ENCODE measurements at regions not wholly inside any gene's neighbourhood (a gene's known extent, or its start where the extent isn't known, plus 50 kb on each side); places are given as distances from the start of the nearest gene placed in this dataset.

GRCh38 chr3:176568189-176568588 lies 629.1 kb downstream of the TBL1XR1 start:
- Histone ChIP-seq H3K36me3 (replicated peaks) (no peaks in the 10 kb centered on the region), H3K27me3 (replicated peaks) (no peaks in the 10 kb centered on the region), H3K27ac (no peak overlapping the region), H3K4me3 (ENCODE audit: low read depth, low read length) (no peak overlapping the region)
- TF ChIP-seq CTCF (IDR thresholded peaks at IDR 0.05; ENCODE audit: low read depth, low read length, missing control alignments): no peak
- no peak for DNase-seq
- in situ Hi-C loops (cut with HindIII; ENCODE audit: low pct_ligation_motif_present, low sequenced_read_pairs): no loop called here

GRCh38 chr3:176566757-176567156 lies 630.5 kb downstream of the TBL1XR1 start:
- Histone ChIP-seq H3K27ac (no peak overlapping the region), H3K36me3 (replicated peaks) (no peaks in the 10 kb centered on the region), H3K4me3 (ENCODE audit: low read depth, low read length) (no peak overlapping the region), H3K27me3 (replicated peaks) (no peaks in the 10 kb centered on the region)
- in situ Hi-C loops (cut with HindIII; ENCODE audit: low pct_ligation_motif_present, low sequenced_read_pairs): no loop called here
- TF ChIP-seq CTCF (IDR thresholded peaks at IDR 0.05; ENCODE audit: low read depth, low read length, missing control alignments): no peak
- no peak for DNase-seq

- in situ Hi-C loops (cut with HindIII; ENCODE audit: low pct_ligation_motif_present, low sequenced_read_pairs): no loop called here
- H3K27me3 ChIP-seq (replicated peaks): no peaks in the 10 kb centered on the region
- H3K4me3 ChIP-seq (ENCODE audit: low read depth, low read length): no peak overlapping the region
- no peak for TF ChIP-seq CTCF (IDR thresholded peaks at IDR 0.05; ENCODE audit: low read depth, low read length, missing control alignments)
- H3K36me3 ChIP-seq (replicated peaks): no peaks in the 10 kb centered on the region
- H3K27ac ChIP-seq: no peak overlapping the region
- no peak for DNase-seq
Observed at GRCh38 chr3:176562331-176562730, 635.0 kb downstream of the TBL1XR1 start.

- in situ Hi-C loops (cut with HindIII; ENCODE audit: low pct_ligation_motif_present, low sequenced_read_pairs): no loop called here
- TF ChIP-seq CTCF (IDR thresholded peaks at IDR 0.05; ENCODE audit: low read depth, low read length, missing control alignments): no peak
- H3K4me3 ChIP-seq (ENCODE audit: low read depth, low read length): no peak overlapping the region
Observed at GRCh38 chr3:176561826-176562225, 635.5 kb downstream of the TBL1XR1 start.

GRCh38 chr3:176554791-176555654 lies 642.3 kb downstream of the TBL1XR1 start:
- in situ Hi-C loops (cut with HindIII; ENCODE audit: low pct_ligation_motif_present, low sequenced_read_pairs): no loop called here
- no peak overlapping the region for H3K4me3 ChIP-seq (ENCODE audit: low read depth, low read length)
- no peak for TF ChIP-seq CTCF (IDR thresholded peaks at IDR 0.05; ENCODE audit: low read depth, low read length, missing control alignments)
- no peak overlapping the region for H3K27ac ChIP-seq
- H3K36me3 ChIP-seq (replicated peaks): no peaks in the 10 kb centered on the region
- DNase-seq: no peak
- no peaks in the 10 kb centered on the region for H3K27me3 ChIP-seq (replicated peaks)

More at GRCh38 chr3:176561826-176562225, 635.5 kb downstream of the TBL1XR1 start:
- Histone ChIP-seq H3K27me3 (replicated peaks) (no peaks in the 10 kb centered on the region), H3K27ac (no peak overlapping the region), H3K36me3 (replicated peaks) (no peaks in the 10 kb centered on the region)
- DNase-seq: no peak
